ENCODE measurements at regions not wholly inside any gene's neighbourhood (a gene's known extent, or its start where the extent isn't known, plus 50 kb on each side); places are given as distances from the start of the nearest gene placed in this dataset.

GRCh38 chr15:29446480-29446879 is 176.9 kb upstream of the NSMCE3 start:
- WGBS, 3 donors: 73 to 81% (median 76%) methylated on average over 3 of the region's 3 CpGs
- intact Hi-C loops (cut with DNase I): no loop called here
- Histone ChIP-seq H3K4me1 (ENCODE audit: insufficient read depth) (no peaks in the 10 kb centered on the region), H3K27me3 (no peaks in the 10 kb centered on the region), H3K27ac (no peak overlapping the region), H3K36me3 (no peaks in the 10 kb centered on the region), H3K4me3 (no peak overlapping the region), H3K9me3 (no peaks in the 10 kb centered on the region)
- DNase-seq: no peak
- TF ChIP-seq POLR2A (IDR thresholded peaks at IDR 0.05): no peak

- no peak for DNase-seq
- WGBS, 3 donors: 66 to 87% (median 69%) methylated on average over 5 of the region's 5 CpGs
These were observed 172.9 kb upstream of the NSMCE3 start for GRCh38 chr15:29442532-29442931.

GRCh38 chr15:29440541-29440940 is 170.9 kb upstream of the NSMCE3 start:
- H3K27me3 ChIP-seq: no peaks in the 10 kb centered on the region
- no peaks in the 10 kb centered on the region for H3K9me3 ChIP-seq
- H3K4me3 ChIP-seq: no peak overlapping the region
- DNase-seq: no peak
- no peaks in the 10 kb centered on the region for H3K36me3 ChIP-seq
- H3K27ac ChIP-seq: no peak overlapping the region
- no peaks in the 10 kb centered on the region for H3K4me1 ChIP-seq (ENCODE audit: insufficient read depth)
- 78 to 85% (median 79%) methylated on average over 7 of the region's 7 CpGs for WGBS, 3 donors
- intact Hi-C loops (cut with DNase I): no loop called here
- no peak for TF ChIP-seq EP300 (IDR thresholded peaks at IDR 0.05)
- TF ChIP-seq POLR2A (IDR thresholded peaks at IDR 0.05): no peak
- no peak for TF ChIP-seq CTCF (IDR thresholded peaks at IDR 0.05)

More at GRCh38 chr15:29442532-29442931, 172.9 kb upstream of the NSMCE3 start:
- Histone ChIP-seq H3K27me3 (no peaks in the 10 kb centered on the region), H3K36me3 (no peaks in the 10 kb centered on the region), H3K4me1 (ENCODE audit: insufficient read depth) (no peaks in the 10 kb centered on the region), H3K27ac (no peak overlapping the region), H3K4me3 (no peak overlapping the region), H3K9me3 (no peaks in the 10 kb centered on the region)
- intact Hi-C loops (cut with DNase I): no loop called here
- TF ChIP-seq POLR2A (IDR thresholded peaks at IDR 0.05): no peak
- no peak for TF ChIP-seq CTCF (IDR thresholded peaks at IDR 0.05)
- TF ChIP-seq EP300 (IDR thresholded peaks at IDR 0.05): no peak

DNA sequence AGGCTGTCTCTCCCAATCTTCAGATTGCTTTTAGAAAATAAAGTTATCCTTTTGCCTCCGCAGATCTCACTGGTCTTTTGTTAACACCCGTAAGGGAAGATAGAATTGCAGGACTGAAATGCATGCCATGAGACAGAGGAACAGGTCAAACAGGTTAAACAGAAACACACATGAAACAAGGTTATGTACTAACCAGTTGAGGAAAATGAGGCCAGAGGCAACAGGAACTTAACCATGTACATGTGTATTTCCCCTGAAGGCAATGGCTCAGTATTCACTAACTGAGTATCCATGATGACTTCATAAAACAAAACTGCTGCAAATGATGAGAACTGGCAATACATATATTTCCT is 169.1 kb upstream of the NSMCE3 start:
- TF ChIP-seq CTCF (IDR thresholded peaks at IDR 0.05): no peak
- TF ChIP-seq POLR2A (IDR thresholded peaks at IDR 0.05): no peak

GRCh38 chr15:29437888-29438702 is 168.5 kb upstream of the NSMCE3 start:
- no peaks in the 10 kb centered on the region for H3K27me3 ChIP-seq
- H3K27ac ChIP-seq: no peak overlapping the region
- intact Hi-C loops (cut with DNase I): no loop called here
- H3K4me1 ChIP-seq (ENCODE audit: insufficient read depth): no peaks in the 10 kb centered on the region
- 70 to 82% (median 80%) methylated on average over 9 of the region's 9 CpGs for WGBS, 3 donors
- no peaks in the 10 kb centered on the region for H3K36me3 ChIP-seq
- DNase-seq: no peak
- TF ChIP-seq EP300 (IDR thresholded peaks at IDR 0.05): no peak
- no peak for TF ChIP-seq CTCF (IDR thresholded peaks at IDR 0.05)
- no peak for TF ChIP-seq POLR2A (IDR thresholded peaks at IDR 0.05)
- H3K9me3 ChIP-seq: no peaks in the 10 kb centered on the region
- no peak overlapping the region for H3K4me3 ChIP-seq

More for the DNA sequence above, 169.1 kb upstream of the NSMCE3 start:
- Histone ChIP-seq H3K27ac (no peak overlapping the region), H3K27me3 (no peaks in the 10 kb centered on the region), H3K9me3 (no peaks in the 10 kb centered on the region), H3K4me3 (no peak overlapping the region), H3K4me1 (ENCODE audit: insufficient read depth) (no peaks in the 10 kb centered on the region), H3K36me3 (no peaks in the 10 kb centered on the region)
- 71 to 90% (median 73%) methylated on average over 2 of the region's 2 CpGs for WGBS, 3 donors
- no peak for DNase-seq
- intact Hi-C loops (cut with DNase I): no loop called here

Data from ovary (tissue), 7 donors.